Stimulated activated naive CD8-positive, alpha-beta T cell treated with anti-CD3 and anti-CD28 coated beads, Interleukin-15, Interleukin-2, amounts not matched to agents 100 ng/mL and 50 ng/mL, for 24 hours (primary cell): ENCODE measurements at regions not wholly inside any gene's neighbourhood (a gene's known extent, or its start where the extent isn't known, plus 50 kb on each side); places are given as distances from the start of the nearest gene placed in this dataset.
"Not testable (repeated sequence)": the region's sequence is repeated elsewhere in the genome, so short reads cannot be mapped to it uniquely, and the experiment has no call there.

Source experiments
- H3K27ac Mint-ChIP-seq: one replicate; pipeline ENCODE4 v1.8.0; 2021; ENCODE audit warnings: mild to moderate bottlenecking, mixed read lengths
- H3K27me3 Mint-ChIP-seq: one replicate; pipeline ENCODE4 v1.8.0; 2021; ENCODE audit warnings: mixed read lengths
- H3K36me3 Mint-ChIP-seq: one replicate; pipeline ENCODE4 v1.8.0; 2021; ENCODE audit warnings: low read depth, mixed read lengths
- H3K4me1 Mint-ChIP-seq: one replicate; pipeline ENCODE4 v1.8.0; 2021; ENCODE audit warnings: low read depth, mixed read lengths
- H3K4me3 Mint-ChIP-seq: one replicate; pipeline ENCODE4 v1.8.0; 2021; ENCODE audit warnings: mild to moderate bottlenecking, mixed read lengths
- H3K9me3 Mint-ChIP-seq: one replicate; pipeline ENCODE4 v1.8.0; 2021; ENCODE audit warnings: mixed read lengths

GRCh38 chr4:128758314-128758922 lies 51.1 kb upstream of the JADE1 start:
- Mint-ChIP-seq H3K27me3 (peaks cover 4% of the 10 kb centered on the region), H3K27ac (no peak overlapping the region)

GRCh38 chr4:128757712-128758111 lies 51.8 kb upstream of the JADE1 start:
- no peak overlapping the region for H3K27ac Mint-ChIP-seq
- no peaks in the 10 kb centered on the region for H3K9me3 Mint-ChIP-seq
- H3K4me1 Mint-ChIP-seq, result no peaks in the 10 kb centered on the region
- H3K4me3 Mint-ChIP-seq, result no peak overlapping the region
- peaks cover 4% of the 10 kb centered on the region for H3K27me3 Mint-ChIP-seq
- no peaks in the 10 kb centered on the region for H3K36me3 Mint-ChIP-seq

More at GRCh38 chr4:128758314-128758922, 51.1 kb upstream of the JADE1 start:
- H3K9me3 Mint-ChIP-seq, result no peaks in the 10 kb centered on the region
- no peaks in the 10 kb centered on the region for H3K4me1 Mint-ChIP-seq
- H3K36me3 Mint-ChIP-seq, result no peaks in the 10 kb centered on the region
- H3K4me3 Mint-ChIP-seq, result no peak overlapping the region

- H3K9me3 Mint-ChIP-seq, result no peaks in the 10 kb centered on the region
- no peak overlapping the region for H3K4me3 Mint-ChIP-seq
- H3K36me3 Mint-ChIP-seq, result no peaks in the 10 kb centered on the region
- no peaks in the 10 kb centered on the region for H3K4me1 Mint-ChIP-seq
- H3K27me3 Mint-ChIP-seq, result no peaks in the 10 kb centered on the region
- H3K27ac Mint-ChIP-seq, result no peak overlapping the region
Measured at GRCh38 chr4:128751354-128751753, 58.1 kb upstream of the JADE1 start.

GRCh38 chr4:128741748-128742147 lies 67.8 kb upstream of the JADE1 start:
- not testable (repeated sequence) for H3K36me3 Mint-ChIP-seq, H3K27me3 Mint-ChIP-seq, H3K9me3 Mint-ChIP-seq, H3K27ac Mint-ChIP-seq, H3K4me3 Mint-ChIP-seq, H3K4me1 Mint-ChIP-seq

- no peak overlapping the region for H3K27ac Mint-ChIP-seq
Measured at GRCh38 chr4:128737098-128737513, 72.4 kb upstream of the JADE1 start.

DNA sequence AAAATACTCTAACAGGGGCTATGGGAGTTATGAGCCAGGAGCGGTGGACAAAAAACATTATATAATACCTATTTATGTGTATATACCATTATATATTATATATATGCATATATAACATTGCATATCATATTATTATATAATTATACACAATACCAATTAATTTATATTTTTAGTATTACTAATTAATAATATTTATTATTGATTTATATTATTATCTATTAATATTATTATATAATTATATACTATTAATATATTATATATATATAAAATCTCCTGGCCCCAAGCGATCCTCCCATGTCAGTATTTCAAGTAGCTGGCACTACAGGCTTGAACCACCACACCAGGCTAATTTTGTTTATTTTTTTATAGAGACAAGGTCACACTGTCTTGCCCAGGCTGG lies 73.8 kb upstream of the JADE1 start:
- Mint-ChIP-seq H3K27ac (no peak overlapping the region), H3K9me3 (no peaks in the 10 kb centered on the region), H3K36me3 (no peaks in the 10 kb centered on the region)

More at GRCh38 chr4:128737098-128737513, 72.4 kb upstream of the JADE1 start:
- Mint-ChIP-seq H3K27me3 (no peaks in the 10 kb centered on the region), H3K4me3 (no peak overlapping the region), H3K9me3 (no peaks in the 10 kb centered on the region), H3K4me1 (no peaks in the 10 kb centered on the region), H3K36me3 (no peaks in the 10 kb centered on the region)

DNA sequence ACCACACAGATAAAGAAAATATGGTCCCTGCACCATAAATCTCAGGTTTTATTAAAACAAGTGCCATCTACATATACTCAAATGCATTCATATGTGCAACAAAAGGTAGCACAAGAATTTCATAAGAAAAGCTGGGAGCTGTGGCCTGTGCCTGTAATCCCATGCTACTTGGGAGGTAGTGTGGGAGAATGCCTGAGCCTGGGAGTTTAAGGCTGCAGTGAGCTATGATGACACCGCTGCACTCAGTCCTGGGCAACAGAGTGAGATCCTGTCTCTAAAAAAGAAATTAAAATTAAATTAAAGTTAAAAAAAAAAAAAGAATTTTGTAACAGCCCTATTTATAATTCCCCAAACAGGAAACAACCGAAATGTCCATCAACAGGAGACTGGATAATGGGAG lies 81.3 kb upstream of the JADE1 start:
- Mint-ChIP-seq H3K36me3 (no peaks in the 10 kb centered on the region), H3K27ac (no peak overlapping the region), H3K9me3 (no peaks in the 10 kb centered on the region), H3K27me3 (no peaks in the 10 kb centered on the region), H3K4me3 (no peak overlapping the region), H3K4me1 (no peaks in the 10 kb centered on the region)

More for the DNA sequence above, 73.8 kb upstream of the JADE1 start:
- Mint-ChIP-seq H3K4me1 (no peaks in the 10 kb centered on the region), H3K27me3 (no peaks in the 10 kb centered on the region), H3K4me3 (no peak overlapping the region)

- Mint-ChIP-seq H3K27ac (no peak overlapping the region), H3K4me1 (no peaks in the 10 kb centered on the region), H3K4me3 (no peak overlapping the region), H3K9me3 (no peaks in the 10 kb centered on the region), H3K36me3 (no peaks in the 10 kb centered on the region), H3K27me3 (no peaks in the 10 kb centered on the region)
Measured at GRCh38 chr4:128727658-128728057, 81.8 kb upstream of the JADE1 start.

- Mint-ChIP-seq H3K4me3 (no peak overlapping the region), H3K27ac (no peak overlapping the region), H3K9me3 (no peaks in the 10 kb centered on the region), H3K36me3 (no peaks in the 10 kb centered on the region), H3K4me1 (no peaks in the 10 kb centered on the region), H3K27me3 (no peaks in the 10 kb centered on the region)
Measured at GRCh38 chr4:128725405-128726055, 84.0 kb upstream of the JADE1 start.

DNA sequence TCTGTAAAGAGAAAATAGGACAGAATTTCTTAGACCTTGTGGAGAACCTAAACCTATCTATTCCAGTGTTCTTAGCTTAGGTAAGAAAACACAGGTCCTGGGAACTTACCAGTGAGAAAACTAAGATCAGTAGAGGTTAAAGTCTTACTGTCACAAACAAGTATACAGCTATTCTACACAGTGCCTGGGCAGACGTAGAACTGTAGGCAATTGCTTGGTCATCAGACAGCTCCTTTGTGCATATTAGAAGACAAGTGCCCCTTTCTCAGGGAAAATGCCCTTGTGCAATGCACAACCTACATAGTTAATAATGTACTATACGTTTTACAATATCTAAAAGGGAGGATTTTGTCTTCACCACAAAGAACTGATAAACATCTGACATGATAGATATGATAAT lies 86.6 kb upstream of the JADE1 start:
- Mint-ChIP-seq H3K9me3 (no peaks in the 10 kb centered on the region), H3K4me1 (no peaks in the 10 kb centered on the region), H3K27me3 (no peaks in the 10 kb centered on the region)

DNA sequence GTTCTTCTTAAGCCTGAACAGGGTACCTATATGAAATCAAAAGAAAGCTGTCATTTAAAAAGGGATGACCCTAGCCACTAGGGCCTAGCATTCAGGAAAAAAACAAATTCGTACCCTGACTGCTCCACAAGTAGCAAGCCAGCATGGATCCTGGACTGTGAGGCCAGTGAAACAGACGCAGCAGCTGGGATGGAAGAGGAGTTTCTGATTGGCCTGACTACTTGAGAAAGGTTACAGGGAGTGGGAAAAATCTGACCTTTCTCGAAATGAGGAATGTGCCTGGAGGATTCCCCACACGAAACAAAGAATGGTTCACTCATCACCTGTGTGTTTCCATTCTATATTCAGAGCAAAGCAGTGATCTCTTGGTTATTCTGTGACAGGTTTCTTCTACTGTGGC lies 87.6 kb upstream of the JADE1 start:
- H3K4me1 Mint-ChIP-seq, result no peaks in the 10 kb centered on the region
- no peak overlapping the region for H3K4me3 Mint-ChIP-seq
- H3K27me3 Mint-ChIP-seq, result no peaks in the 10 kb centered on the region
- H3K36me3 Mint-ChIP-seq, result no peaks in the 10 kb centered on the region
- no peak overlapping the region for H3K27ac Mint-ChIP-seq
- no peaks in the 10 kb centered on the region for H3K9me3 Mint-ChIP-seq

More for the DNA sequence above, 86.6 kb upstream of the JADE1 start:
- H3K36me3 Mint-ChIP-seq, result no peaks in the 10 kb centered on the region
- no peak overlapping the region for H3K27ac Mint-ChIP-seq
- no peak overlapping the region for H3K4me3 Mint-ChIP-seq

DNA sequence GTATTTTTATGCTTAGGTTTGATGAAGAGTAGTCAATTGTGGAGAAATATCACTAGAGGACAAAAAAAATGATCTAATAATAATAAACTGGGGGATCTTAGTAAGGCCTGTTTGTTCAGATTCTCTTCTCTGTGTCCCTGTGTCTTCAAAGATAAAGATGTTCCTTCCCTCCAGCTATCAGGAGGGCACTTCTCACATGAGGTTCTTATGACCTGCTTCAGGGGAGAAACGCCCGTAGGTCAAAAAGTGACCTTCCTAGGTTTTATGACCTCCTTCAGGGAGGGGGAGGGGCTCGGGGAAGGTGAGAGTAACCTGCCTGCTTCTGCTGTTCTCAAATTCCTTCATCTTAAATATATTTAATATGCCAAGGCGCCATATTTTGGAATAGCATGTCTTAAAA lies 89.2 kb upstream of the JADE1 start:
- H3K27me3 Mint-ChIP-seq, result no peaks in the 10 kb centered on the region
- no peaks in the 10 kb centered on the region for H3K9me3 Mint-ChIP-seq
- no peak overlapping the region for H3K27ac Mint-ChIP-seq
- H3K36me3 Mint-ChIP-seq, result no peaks in the 10 kb centered on the region
- no peaks in the 10 kb centered on the region for H3K4me1 Mint-ChIP-seq
- no peak overlapping the region for H3K4me3 Mint-ChIP-seq

DNA sequence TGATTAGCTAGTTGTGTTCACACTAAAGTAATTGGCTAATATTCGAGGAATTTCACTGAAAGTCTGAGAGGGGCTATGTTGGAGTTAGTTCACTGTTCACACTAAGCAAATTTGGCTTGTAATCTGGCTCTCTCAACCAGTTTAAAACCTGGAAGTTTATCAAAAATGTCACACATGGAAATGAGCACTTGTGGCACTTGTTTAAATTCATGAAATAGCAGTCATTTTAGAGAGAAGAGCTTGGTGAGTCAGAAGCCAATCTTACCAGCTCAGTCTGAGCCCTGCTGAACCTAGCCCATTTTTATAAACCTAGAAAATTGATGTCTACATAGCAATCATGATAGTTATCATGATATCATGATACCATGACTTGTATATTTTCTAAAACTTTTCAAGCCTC lies 90.7 kb upstream of the JADE1 start:
- Mint-ChIP-seq H3K4me3 (no peak overlapping the region), H3K4me1 (no peaks in the 10 kb centered on the region), H3K27ac (no peak overlapping the region), H3K36me3 (no peaks in the 10 kb centered on the region), H3K27me3 (no peaks in the 10 kb centered on the region), H3K9me3 (no peaks in the 10 kb centered on the region)

DNA sequence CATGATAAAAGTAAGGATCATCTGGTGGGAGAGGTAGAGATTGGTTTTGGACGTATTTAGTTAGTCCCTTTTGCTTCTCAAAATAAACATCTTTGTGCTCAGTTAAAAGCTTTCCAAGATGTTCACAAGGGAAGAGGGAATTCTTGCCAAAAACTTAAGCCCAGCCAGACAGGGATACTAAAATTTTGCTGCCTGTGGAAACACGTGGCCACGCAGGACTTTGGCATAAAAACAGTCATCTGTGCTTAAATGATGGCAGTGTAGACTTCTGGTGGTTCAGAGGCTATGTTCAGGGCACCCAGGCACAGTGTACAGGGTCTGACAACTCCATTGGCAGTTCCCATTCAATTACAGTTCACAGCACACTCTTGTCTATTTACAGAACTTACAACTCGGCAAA lies 93.2 kb upstream of the JADE1 start:
- no peaks in the 10 kb centered on the region for H3K36me3 Mint-ChIP-seq
- no peaks in the 10 kb centered on the region for H3K9me3 Mint-ChIP-seq
- H3K27me3 Mint-ChIP-seq, result no peaks in the 10 kb centered on the region
- H3K4me1 Mint-ChIP-seq, result no peaks in the 10 kb centered on the region
- H3K27ac Mint-ChIP-seq, result no peak overlapping the region
- H3K4me3 Mint-ChIP-seq, result no peak overlapping the region

GRCh38 chr4:128715616-128716015 lies 93.9 kb upstream of the JADE1 start:
- Mint-ChIP-seq H3K36me3 (no peaks in the 10 kb centered on the region), H3K27ac (no peak overlapping the region), H3K27me3 (no peaks in the 10 kb centered on the region), H3K4me1 (no peaks in the 10 kb centered on the region), H3K9me3 (no peaks in the 10 kb centered on the region), H3K4me3 (no peak overlapping the region)

DNA sequence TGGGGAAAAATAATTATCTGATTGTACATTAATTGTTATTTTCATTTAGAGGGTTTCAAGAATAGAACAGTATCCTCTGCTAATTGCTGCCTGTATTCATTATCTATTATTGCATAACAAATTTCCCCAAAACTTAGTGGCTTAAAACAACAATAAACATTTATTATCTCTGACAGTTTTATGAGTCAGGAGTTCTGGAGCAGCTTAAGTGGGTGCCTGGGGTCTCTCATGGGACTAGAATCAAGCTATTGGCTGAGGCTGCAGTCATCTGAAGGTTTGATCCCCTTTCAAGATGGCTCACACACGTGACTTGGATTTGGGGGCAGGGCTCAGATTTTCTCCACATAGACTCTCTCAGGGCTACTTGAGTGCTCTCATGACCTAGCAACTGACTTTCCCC lies 98.1 kb upstream of the JADE1 start:
- Mint-ChIP-seq H3K4me3 (no peak overlapping the region), H3K36me3 (no peaks in the 10 kb centered on the region), H3K27me3 (no peaks in the 10 kb centered on the region), H3K4me1 (peaks cover 4% of the 10 kb centered on the region), H3K27ac (no peak overlapping the region), H3K9me3 (no peaks in the 10 kb centered on the region)
